22Rv1 (cell line): ENCODE measurements at regions not wholly inside any gene's neighbourhood (a gene's known extent, or its start where the extent isn't known, plus 50 kb on each side); places are given as distances from the start of the nearest gene placed in this dataset.

Source experiments
- ZFX ChIP-seq: fragments of 450-650 bp; IDR thresholded peaks from 2 replicates; pipeline ENCODE4 v1.6.1; 2017; ENCODE audit warnings: antibody characterized with exemption, borderline replicate concordance
- TF ChIP-seq, protein P1 (sequence below): fragments of 450-650 bp; IDR thresholded peaks from 2 replicates; pipeline ENCODE4 v1.5.1; 2017; ENCODE audit warnings: mild to moderate bottlenecking

DNA sequence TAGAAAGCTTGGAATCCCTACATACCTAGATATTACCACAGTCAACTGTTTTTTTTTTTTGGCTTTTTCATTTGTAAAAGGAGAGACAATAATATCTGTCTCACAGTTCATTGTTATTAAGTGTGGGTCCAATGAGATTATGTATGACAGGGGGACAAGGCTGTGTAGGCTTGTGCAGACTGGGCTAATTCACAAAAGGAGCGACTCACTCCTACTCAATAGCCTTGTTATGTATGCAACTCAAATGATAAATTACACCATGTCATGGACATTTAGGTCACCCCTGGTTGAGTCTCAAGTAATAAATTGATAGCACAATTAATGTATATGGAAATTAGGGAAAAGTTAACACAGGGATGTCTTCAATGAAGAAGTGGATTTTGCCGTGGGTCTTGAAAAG, 208.2 kb upstream of the MAP3K7 start:
- TF ChIP-seq, protein P1, sequence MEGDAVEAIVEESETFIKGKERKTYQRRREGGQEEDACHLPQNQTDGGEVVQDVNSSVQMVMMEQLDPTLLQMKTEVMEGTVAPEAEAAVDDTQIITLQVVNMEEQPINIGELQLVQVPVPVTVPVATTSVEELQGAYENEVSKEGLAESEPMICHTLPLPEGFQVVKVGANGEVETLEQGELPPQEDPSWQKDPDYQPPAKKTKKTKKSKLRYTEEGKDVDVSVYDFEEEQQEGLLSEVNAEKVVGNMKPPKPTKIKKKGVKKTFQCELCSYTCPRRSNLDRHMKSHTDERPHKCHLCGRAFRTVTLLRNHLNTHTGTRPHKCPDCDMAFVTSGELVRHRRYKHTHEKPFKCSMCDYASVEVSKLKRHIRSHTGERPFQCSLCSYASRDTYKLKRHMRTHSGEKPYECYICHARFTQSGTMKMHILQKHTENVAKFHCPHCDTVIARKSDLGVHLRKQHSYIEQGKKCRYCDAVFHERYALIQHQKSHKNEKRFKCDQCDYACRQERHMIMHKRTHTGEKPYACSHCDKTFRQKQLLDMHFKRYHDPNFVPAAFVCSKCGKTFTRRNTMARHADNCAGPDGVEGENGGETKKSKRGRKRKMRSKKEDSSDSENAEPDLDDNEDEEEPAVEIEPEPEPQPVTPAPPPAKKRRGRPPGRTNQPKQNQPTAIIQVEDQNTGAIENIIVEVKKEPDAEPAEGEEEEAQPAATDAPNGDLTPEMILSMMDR = no peak
- no peak for TF ChIP-seq ZFX
